GM12891 (cell line): ENCODE measurements at regions not wholly inside any gene's neighbourhood (a gene's known extent, or its start where the extent isn't known, plus 50 kb on each side); places are given as distances from the start of the nearest gene placed in this dataset.

ENCODE experiments used
- DNase-seq: peaks from one replicate; pipeline ENCODE4 v3.0.0; 2011; ENCODE audit warnings: low spot score; ENCODE audit not compliant: insufficient read length
- FAIRE-seq: peaks from 2 replicates; lab custom pipeline; 2011; peaks lifted over from hg19 to GRCh38; lab: Jason Lieb, UNC
- PAX5 ChIP-seq: IDR thresholded peaks from 2 replicates; pipeline ENCODE4 v1.6.1; 2011; ENCODE audit warnings: low read length, moderate library complexity, mild to moderate bottlenecking; ENCODE audit not compliant: insufficient read depth, severe bottlenecking
- POLR2A ChIP-seq: IDR thresholded peaks from 2 replicates; pipeline ENCODE4 v1.6.1; 2011; ENCODE audit warnings: low read depth, low read length, control low read depth
- POLR2AphosphoS5 ChIP-seq: IDR thresholded peaks from 2 replicates; pipeline ENCODE4 v1.6.1; 2011; ENCODE audit warnings: low read depth, low read length, control low read depth
- POU2F2 ChIP-seq: IDR thresholded peaks from 2 replicates; pipeline ENCODE4 v1.6.1; 2011; ENCODE audit warnings: low read depth, mild to moderate bottlenecking, control low read depth, low read length, moderate library complexity
- SPI1 ChIP-seq: IDR thresholded peaks from 2 replicates; pipeline ENCODE4 v1.6.1; 2011; ENCODE audit warnings: low read depth, low read length, control low read depth
- TAF1 ChIP-seq: IDR thresholded peaks from 2 replicates; pipeline ENCODE4 v1.6.1; 2011; ENCODE audit warnings: low read depth, low read length, control low read depth

GRCh38 chr15:98062869-98063268, 102.4 kb downstream of the ARRDC4 start:
- FAIRE-seq (no peak), DNase-seq (no peak)
- no peak for TF ChIP-seq SPI1
- no peak for TF ChIP-seq PAX5
- TF ChIP-seq TAF1 = no peak
- no peak for TF ChIP-seq POLR2AphosphoS5
- no peak for TF ChIP-seq POU2F2
- no peak for TF ChIP-seq POLR2A

- no peak for DNase-seq
- no peak for FAIRE-seq
- no peak for TF ChIP-seq POLR2AphosphoS5
- TF ChIP-seq POLR2A = no peak
Observed at GRCh38 chr15:98063315-98063714, 102.8 kb downstream of the ARRDC4 start.

DNA sequence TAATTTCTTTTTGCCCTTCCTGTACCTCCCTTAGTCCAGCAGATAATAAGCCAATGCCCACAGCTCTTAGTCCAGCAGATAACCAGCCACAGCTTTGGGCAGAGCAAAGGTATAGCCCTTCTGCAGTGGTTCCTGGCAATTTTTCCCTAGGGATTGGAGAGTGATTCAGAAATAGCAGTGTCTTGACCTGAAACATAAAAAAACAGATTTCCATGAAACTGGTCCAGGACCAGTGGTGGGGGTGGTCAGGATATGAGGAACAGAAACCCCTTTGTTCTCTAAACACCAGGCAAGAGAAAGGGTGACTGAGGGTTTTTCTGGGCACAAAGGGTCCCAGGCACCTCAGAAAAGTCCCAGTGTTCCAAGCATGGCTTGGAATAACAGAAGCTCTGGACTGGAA, 103.4 kb downstream of the ARRDC4 start:
- TF ChIP-seq POLR2A (no peak), POLR2AphosphoS5 (no peak), SPI1 (no peak), PAX5 (no peak), TAF1 (no peak), POU2F2 (no peak)
- no peak for DNase-seq
- no peak for FAIRE-seq

- FAIRE-seq = no peak
- TF ChIP-seq TAF1 = no peak
- TF ChIP-seq POU2F2 = no peak
- no peak for TF ChIP-seq POLR2A
- TF ChIP-seq PAX5 = no peak
- no peak for TF ChIP-seq POLR2AphosphoS5
- TF ChIP-seq SPI1 = no peak
- DNase-seq = no peak
Observed at GRCh38 chr15:98067339-98067738, 106.8 kb downstream of the ARRDC4 start.

- FAIRE-seq (no peak), DNase-seq (no peak)
Observed at GRCh38 chr15:98069256-98069655, 108.8 kb downstream of the ARRDC4 start.

DNA sequence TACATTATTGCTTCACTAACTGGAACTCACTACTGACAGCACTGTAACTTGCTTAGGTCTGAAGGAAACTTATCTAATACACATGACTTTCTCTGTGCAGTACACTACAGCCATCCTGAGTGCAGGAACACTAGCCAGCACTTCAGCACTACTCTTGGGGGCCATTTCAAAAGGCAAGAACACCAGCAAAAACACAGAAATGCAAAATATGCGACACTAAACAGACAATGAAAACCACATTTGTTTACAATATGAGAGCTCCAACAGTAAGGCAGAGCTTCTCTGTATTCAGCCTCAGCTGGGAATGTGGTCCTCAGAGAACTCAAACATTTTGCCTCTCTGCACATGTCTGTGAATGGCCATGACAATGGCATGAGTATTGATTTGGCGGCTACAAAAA, 109.6 kb downstream of the ARRDC4 start:
- TF ChIP-seq PAX5 (no peak), TAF1 (no peak), SPI1 (no peak), POLR2A (no peak), POLR2AphosphoS5 (no peak)
- DNase-seq (no peak), FAIRE-seq (no peak)

More at GRCh38 chr15:98069256-98069655, 108.8 kb downstream of the ARRDC4 start:
- TF ChIP-seq POU2F2 (no peak), PAX5 (no peak), POLR2A (no peak), POLR2AphosphoS5 (no peak), TAF1 (no peak), SPI1 (no peak)

DNA sequence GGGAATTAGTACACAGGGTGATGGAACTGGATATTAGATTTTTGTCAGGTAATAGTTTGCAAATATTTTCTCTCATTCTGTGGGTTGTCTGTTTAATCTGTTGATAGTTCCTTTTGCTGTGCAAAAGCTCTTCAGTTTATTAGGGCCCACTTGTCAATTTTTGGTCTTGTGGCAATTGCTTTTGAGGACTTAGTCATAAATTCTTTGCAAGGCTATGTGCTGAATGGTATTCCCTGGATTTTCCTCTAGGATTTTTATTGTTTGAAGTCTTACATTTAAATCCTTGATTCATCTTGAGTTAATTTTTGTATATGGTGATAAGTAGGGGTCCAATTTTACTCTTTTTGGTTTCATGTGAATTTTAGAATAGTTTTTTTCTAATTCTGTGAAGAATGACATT, 111.3 kb downstream of the ARRDC4 start:
- FAIRE-seq = no peak
- TF ChIP-seq PAX5 (no peak), POLR2A (no peak), POU2F2 (no peak), TAF1 (no peak), POLR2AphosphoS5 (no peak), SPI1 (no peak)
- DNase-seq = no peak

- TF ChIP-seq TAF1 (no peak), POU2F2 (no peak), POLR2AphosphoS5 (no peak), SPI1 (no peak), POLR2A (no peak), PAX5 (no peak)
- DNase-seq (no peak), FAIRE-seq (no peak)
Observed at GRCh38 chr15:98075441-98075840, 114.9 kb downstream of the ARRDC4 start.

DNA sequence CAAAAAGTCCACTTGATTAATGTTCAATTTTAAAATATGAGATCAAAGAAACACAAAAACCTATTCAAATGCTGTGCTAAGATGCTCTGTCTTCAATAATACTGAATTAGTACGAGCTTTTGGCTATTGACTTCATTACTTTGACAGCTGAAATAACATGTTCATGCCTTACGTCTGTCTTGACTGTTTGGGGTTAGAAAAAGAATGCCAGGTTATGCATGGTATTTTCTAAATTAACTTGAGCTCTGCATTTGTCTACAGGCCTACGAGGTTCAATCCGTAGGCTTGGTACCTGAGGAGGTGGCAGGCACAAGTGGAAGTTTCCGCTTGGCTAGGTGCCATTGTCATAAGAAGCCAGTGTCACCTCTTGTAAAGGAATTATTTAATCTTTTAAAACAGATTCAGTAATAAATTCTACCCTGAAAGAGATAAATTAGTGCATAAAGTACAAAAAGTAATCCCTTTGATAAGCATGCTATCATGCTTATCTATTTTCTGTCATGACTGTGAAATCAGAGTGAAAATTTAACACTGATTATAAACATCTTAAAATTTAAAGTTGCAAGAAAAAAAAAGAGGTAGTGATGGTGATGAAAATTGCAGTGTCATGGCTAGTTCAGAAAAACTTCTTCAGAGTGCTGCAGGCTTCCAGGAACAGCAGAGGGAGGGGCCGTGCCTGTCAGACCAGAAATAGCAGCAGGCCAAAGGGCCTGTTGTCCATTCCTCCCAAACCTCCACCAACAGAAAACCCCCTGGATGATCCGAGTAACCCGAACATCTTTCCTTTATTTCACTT, 115.7 kb downstream of the ARRDC4 start:
- no peak for FAIRE-seq
- no peak for DNase-seq

More for the DNA sequence above, 115.7 kb downstream of the ARRDC4 start:
- TF ChIP-seq POLR2AphosphoS5 (no peak), TAF1 (no peak), SPI1 (no peak), POU2F2 (no peak), PAX5 (no peak), POLR2A (no peak)
